A549 (cell line): ENCODE measurements at regions not wholly inside any gene's neighbourhood (a gene's known extent, or its start where the extent isn't known, plus 50 kb on each side); places are given as distances from the start of the nearest gene placed in this dataset.

Experiments used
- ATAC-seq, 2 experiments: fragments of 200-7000 bp in 1 of 2; fragments of >200 bp in 1 of 2; cut with Nextera tagmentation in 1 of 2; cut with Tn5 transposase in 1 of 2; 3 replicates each; pipeline versions ENCODE4 v1.8.0 to v1.9.1; 2018 to 2020; ENCODE audit warnings: mild to moderate bottlenecking in 1 of 2, moderate library complexity in 1 of 2
- CTCF ChIA-PET: fragments of 300-600 bp; sonication (Branson Sonifier 250); formaldehyde crosslinking; extraction: SDS; loops from one replicate; lab custom pipeline; 2021; ENCODE audit warnings: antibody characterized with exemption, inconsistent platforms; lab: Yijun Ruan, JAX
- POLR2A ChIA-PET: fragments of 350-600 bp; formaldehyde crosslinking; extraction: SDS; loops from one replicate; lab custom pipeline; 2021; ENCODE audit warnings: antibody characterized with exemption, inconsistent platforms; lab: Yijun Ruan, JAX
- DNase-seq, 2 experiments: peaks; one replicate each; pipeline versions ENCODE4 v3.0.0 to v3.0.0-alpha.2; 2011 to 2016; ENCODE audit warnings: low read depth in 1 of 2, low spot score in 1 of 2
- FAIRE-seq: peaks from 2 replicates; lab custom pipeline; 2011; peaks lifted over from hg19 to GRCh38; lab: Jason Lieb, UNC
- H3K27ac ChIP-seq, 2 experiments: fragments of >200 bp; sonication (Bioruptor Twin); formaldehyde crosslinking; 3 replicates each; pipeline ENCODE4 v1.5.1; 2016 to 2017
- H3K4me1 ChIP-seq: fragments of >200 bp; sonication (Bioruptor Twin); formaldehyde crosslinking; 3 replicates; pipeline ENCODE4 v1.6.1; 2016
- H3K4me2 ChIP-seq: fragments of >200 bp; sonication (Bioruptor Twin); formaldehyde crosslinking; 3 replicates; pipeline ENCODE4 v1.6.1; 2016
- H3K4me3 ChIP-seq: fragments of >200 bp; sonication (Bioruptor Twin); formaldehyde crosslinking; 3 replicates; pipeline ENCODE4 v1.5.1; 2016
- H3K9me3 ChIP-seq: fragments of >200 bp; sonication (Bioruptor Twin); formaldehyde crosslinking; 3 replicates; pipeline ENCODE4 v1.6.1; 2016
- BHLHE40 ChIP-seq: IDR thresholded peaks from 2 replicates; pipeline ENCODE4 v1.6.1; 2012; ENCODE audit warnings: low read depth, low read length, inconsistent platforms
- CBX2 ChIP-seq: fragments of 200-600 bp; sonication (generic); IDR thresholded peaks from 2 replicates; pipeline ENCODE4 v1.6.1; 2016; ENCODE audit warnings: low read depth, mild to moderate bottlenecking, borderline replicate concordance
- CBX8 ChIP-seq: fragments of 200-600 bp; sonication (generic); IDR thresholded peaks from 2 replicates; pipeline ENCODE4 v1.6.1; 2016
- CEBPB ChIP-seq, 2 experiments: fragments of >200 bp in 1 of 2; sonication (Bioruptor Twin) in 1 of 2; formaldehyde crosslinking in 1 of 2; IDR thresholded peaks; 2 replicates each; pipeline ENCODE4 v1.6.1; 2012 to 2016
- CHD2 ChIP-seq: fragments of 150-350 bp; IDR thresholded peaks from 2 replicates; pipeline ENCODE4 v1.6.1; 2014; ENCODE audit warnings: low read length; ENCODE audit not compliant: partially characterized antibody
- EHMT2 ChIP-seq: fragments of 200-600 bp; sonication (generic); IDR thresholded peaks from 2 replicates; pipeline ENCODE4 v1.6.1; 2016; ENCODE audit warnings: antibody characterized with exemption, low read depth, mild to moderate bottlenecking, moderate library complexity
- EP300 ChIP-seq, 2 experiments: fragments of >200 bp; sonication (Bioruptor Twin); formaldehyde crosslinking; IDR thresholded peaks; 2 replicates in 1 of 2; 3 replicates in 1 of 2; pipeline ENCODE4 v1.6.1; 2016 to 2017
- FOSL2 ChIP-seq, 2 experiments: fragments of 450-650 bp in 1 of 2; fragments of >200 bp in 1 of 2; sonication (Bioruptor Twin) in 1 of 2; formaldehyde crosslinking; IDR thresholded peaks; 2 replicates each; pipeline versions ENCODE4 v1.5.0 to v1.6.1; 2016 to 2020; ENCODE audit warnings: mild to moderate bottlenecking in 1 of 2, moderate library complexity in 1 of 2
- FOXS1 ChIP-seq: fragments of 250-450 bp; sonication (Bioruptor Pico); IDR thresholded peaks from 2 replicates; pipeline ENCODE4 v1.5.0; 2020; ENCODE audit warnings: mild to moderate bottlenecking, moderate library complexity
- GATA3 ChIP-seq: IDR thresholded peaks from 2 replicates; pipeline ENCODE4 v1.6.1; 2012; ENCODE audit warnings: borderline replicate concordance
- HDAC2 ChIP-seq: fragments of 200-600 bp; sonication (generic); IDR thresholded peaks from 2 replicates; pipeline ENCODE4 v1.6.1; 2016
- HOXA7 ChIP-seq: fragments of 250-450 bp; sonication (Bioruptor Pico); IDR thresholded peaks from 2 replicates; pipeline ENCODE4 v1.5.0; 2020; ENCODE audit warnings: mild to moderate bottlenecking, moderate library complexity
- HOXB5 ChIP-seq: fragments of 250-450 bp; sonication (Bioruptor Pico); IDR thresholded peaks from 2 replicates; pipeline ENCODE4 v1.5.0; 2020; ENCODE audit warnings: mild to moderate bottlenecking, moderate library complexity
- JUN ChIP-seq, 2 experiments: fragments of >200 bp; sonication (Bioruptor Twin); formaldehyde crosslinking; IDR thresholded peaks; 2 replicates in 1 of 2; 3 replicates in 1 of 2; pipeline ENCODE4 v1.6.1; 2016 to 2017
- KDM1A ChIP-seq: fragments of 200-600 bp; sonication (generic); IDR thresholded peaks from 2 replicates; pipeline ENCODE4 v1.6.1; 2016; ENCODE audit warnings: low read depth, mild to moderate bottlenecking
- NFE2L2 ChIP-seq: fragments of 150-350 bp; conservative IDR thresholded peaks from 2 replicates; pipeline ENCODE4 v1.6.1; 2014; ENCODE audit warnings: low read length
- PHF8 ChIP-seq: fragments of 200-600 bp; sonication (generic); IDR thresholded peaks from 2 replicates; pipeline ENCODE4 v1.6.1; 2016; ENCODE audit warnings: low read depth, mild to moderate bottlenecking, antibody characterized with exemption, moderate library complexity, borderline replicate concordance
- POLR2A ChIP-seq: IDR thresholded peaks from 2 replicates; pipeline ENCODE4 v1.6.1; 2012; ENCODE audit warnings: mild to moderate bottlenecking, low read length
- POLR2AphosphoS2 ChIP-seq: conservative IDR thresholded peaks from 2 replicates; pipeline ENCODE4 v1.6.1; 2012; ENCODE audit warnings: low read length, improper control_type of control experiment, inconsistent platforms
- RCOR1 ChIP-seq: fragments of 150-350 bp; IDR thresholded peaks from 2 replicates; pipeline ENCODE4 v1.6.1; 2014; ENCODE audit warnings: antibody characterized with exemption, low read length, low read depth
- RFX5 ChIP-seq: fragments of 450-650 bp; IDR thresholded peaks from 2 replicates; pipeline ENCODE4 v1.7.1; 2014; ENCODE audit warnings: antibody characterized with exemption, mild to moderate bottlenecking, moderate library complexity
- SMC3 ChIP-seq: fragments of >200 bp; sonication (Bioruptor Twin); formaldehyde crosslinking; IDR thresholded peaks from 3 replicates; pipeline ENCODE4 v1.6.1; 2018; ENCODE audit warnings: inconsistent platforms
- SREBF2 ChIP-seq: fragments of 450-650 bp; IDR thresholded peaks from 2 replicates; pipeline ENCODE4 v1.6.1; 2014; ENCODE audit warnings: mild to moderate bottlenecking, moderate library complexity
- TFCP2L1 ChIP-seq: fragments of 250-450 bp; sonication (Bioruptor Pico); IDR thresholded peaks from 2 replicates; pipeline ENCODE4 v1.5.0; 2021; ENCODE audit warnings: mild to moderate bottlenecking
- ZFP36 ChIP-seq: fragments of 450-650 bp; IDR thresholded peaks from 2 replicates; pipeline ENCODE4 v1.6.1; 2014; ENCODE audit warnings: borderline replicate concordance; ENCODE audit not compliant: partially characterized antibody
- ZSCAN20 ChIP-seq: fragments of 250-450 bp; sonication (Bioruptor Pico); IDR thresholded peaks from 2 replicates; pipeline ENCODE4 v1.8.0; 2022; ENCODE audit warnings: mild to moderate bottlenecking, moderate library complexity
- WGBS: methylation state at CpG from one replicate; pipeline ENCODE4 v1.1.6; 2017; ENCODE audit errors: missing lambda C conversion rate; 5-methylcytosine and 5-hydroxymethylcytosine counted together
- TF ChIP-seq, protein P1 (sequence below): fragments of >200 bp; sonication (Bioruptor Twin); formaldehyde crosslinking; IDR thresholded peaks from 2 replicates; pipeline ENCODE4 v1.6.1; 2016
- TF ChIP-seq, protein P2 (sequence below): fragments of 250-450 bp; sonication (Bioruptor Pico); IDR thresholded peaks from 2 replicates; pipeline ENCODE4 v1.5.0; 2020; ENCODE audit warnings: low read depth, mild to moderate bottlenecking, moderate library complexity
- TF ChIP-seq, protein P3 (sequence below): IDR thresholded peaks from 2 replicates; pipeline ENCODE4 v1.6.1; 2012
- TF ChIP-seq, protein P4 (sequence below): fragments of >200 bp; sonication (Bioruptor Twin); formaldehyde crosslinking; IDR thresholded peaks from 3 replicates; pipeline ENCODE4 v1.5.1; 2016
- TF ChIP-seq, protein P5 (sequence below): fragments of 200-600 bp; sonication (generic); IDR thresholded peaks from 2 replicates; pipeline ENCODE4 v1.6.1; 2016; ENCODE audit warnings: antibody characterized with exemption, mild to moderate bottlenecking, moderate library complexity

DNA sequence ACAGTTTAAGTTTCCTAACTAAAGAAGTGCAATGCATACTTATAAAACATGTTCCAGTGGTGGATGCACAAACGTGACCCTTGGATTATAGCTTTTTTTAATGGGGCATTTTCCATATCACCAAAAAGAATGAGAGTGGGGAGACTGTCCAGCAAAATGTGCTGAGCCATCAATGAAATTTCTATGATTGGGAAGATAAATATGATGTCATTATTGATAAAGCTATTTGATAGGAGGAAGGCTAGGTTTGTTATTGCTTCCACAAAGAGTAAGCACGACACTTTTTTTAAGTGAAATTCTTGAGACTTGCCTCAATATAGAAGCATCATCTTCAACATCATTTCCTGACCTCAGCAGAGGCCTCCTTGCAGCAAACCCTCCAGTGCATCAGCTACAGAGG is 174.6 kb upstream of the CLEC14A start:
- ChIA-PET CTCF (no interaction called here), POLR2A (no interaction called here)
- no peak overlapping the region for H3K27ac ChIP-seq
- H3K4me3 ChIP-seq: no peak overlapping the region
- TF ChIP-seq, protein P1, sequence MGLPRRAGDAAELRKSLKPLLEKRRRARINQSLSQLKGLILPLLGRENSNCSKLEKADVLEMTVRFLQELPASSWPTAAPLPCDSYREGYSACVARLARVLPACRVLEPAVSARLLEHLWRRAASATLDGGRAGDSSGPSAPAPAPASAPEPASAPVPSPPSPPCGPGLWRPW: no peak
- no peak for TF ChIP-seq EP300 (IDR thresholded peaks at IDR 0.05)
- TF ChIP-seq SREBF2: no peak
- TF ChIP-seq, protein P2, sequence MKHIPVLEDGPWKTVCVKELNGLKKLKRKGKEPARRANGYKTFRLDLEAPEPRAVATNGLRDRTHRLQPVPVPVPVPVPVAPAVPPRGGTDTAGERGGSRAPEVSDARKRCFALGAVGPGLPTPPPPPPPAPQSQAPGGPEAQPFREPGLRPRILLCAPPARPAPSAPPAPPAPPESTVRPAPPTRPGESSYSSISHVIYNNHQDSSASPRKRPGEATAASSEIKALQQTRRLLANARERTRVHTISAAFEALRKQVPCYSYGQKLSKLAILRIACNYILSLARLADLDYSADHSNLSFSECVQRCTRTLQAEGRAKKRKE (CRISPR knock-in tag): no peak
- no peak for TF ChIP-seq ZSCAN20
- no peak for TF ChIP-seq CBX8
- TF ChIP-seq FOXS1 (CRISPR knock-in tag): no peak
- TF ChIP-seq BHLHE40: no peak
- TF ChIP-seq NFE2L2: no peak
- no peak for TF ChIP-seq CEBPB (IDR thresholded peaks at IDR 0.05)
- TF ChIP-seq JUN (IDR thresholded peaks at IDR 0.05): no peak
- no peak for TF ChIP-seq FOSL2 (IDR thresholded peaks at IDR 0.05)
- no peak for TF ChIP-seq FOSL2 (CRISPR knock-in tag; IDR thresholded peaks at IDR 0.05)
- TF ChIP-seq GATA3: no peak
- TF ChIP-seq ZFP36: no peak
- no peak for TF ChIP-seq EHMT2
- TF ChIP-seq SMC3: no peak
- TF ChIP-seq CHD2: no peak
- TF ChIP-seq PHF8: no peak
- TF ChIP-seq HOXB5 (CRISPR knock-in tag): no peak
- TF ChIP-seq, protein P3, sequence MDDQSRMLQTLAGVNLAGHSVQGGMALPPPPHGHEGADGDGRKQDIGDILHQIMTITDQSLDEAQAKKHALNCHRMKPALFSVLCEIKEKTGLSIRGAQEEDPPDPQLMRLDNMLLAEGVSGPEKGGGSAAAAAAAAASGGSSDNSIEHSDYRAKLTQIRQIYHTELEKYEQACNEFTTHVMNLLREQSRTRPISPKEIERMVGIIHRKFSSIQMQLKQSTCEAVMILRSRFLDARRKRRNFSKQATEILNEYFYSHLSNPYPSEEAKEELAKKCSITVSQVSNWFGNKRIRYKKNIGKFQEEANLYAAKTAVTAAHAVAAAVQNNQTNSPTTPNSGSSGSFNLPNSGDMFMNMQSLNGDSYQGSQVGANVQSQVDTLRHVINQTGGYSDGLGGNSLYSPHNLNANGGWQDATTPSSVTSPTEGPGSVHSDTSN: no peak
- no peaks in the 10 kb centered on the region for H3K4me1 ChIP-seq
- DNase-seq: no peak
- no peak for FAIRE-seq
- ATAC-seq: no peak
- 3% methylated on average over 2 of the region's 2 CpGs for WGBS
- H3K4me2 ChIP-seq: no peak overlapping the region
- H3K9me3 ChIP-seq: no peaks in the 10 kb centered on the region

DNA sequence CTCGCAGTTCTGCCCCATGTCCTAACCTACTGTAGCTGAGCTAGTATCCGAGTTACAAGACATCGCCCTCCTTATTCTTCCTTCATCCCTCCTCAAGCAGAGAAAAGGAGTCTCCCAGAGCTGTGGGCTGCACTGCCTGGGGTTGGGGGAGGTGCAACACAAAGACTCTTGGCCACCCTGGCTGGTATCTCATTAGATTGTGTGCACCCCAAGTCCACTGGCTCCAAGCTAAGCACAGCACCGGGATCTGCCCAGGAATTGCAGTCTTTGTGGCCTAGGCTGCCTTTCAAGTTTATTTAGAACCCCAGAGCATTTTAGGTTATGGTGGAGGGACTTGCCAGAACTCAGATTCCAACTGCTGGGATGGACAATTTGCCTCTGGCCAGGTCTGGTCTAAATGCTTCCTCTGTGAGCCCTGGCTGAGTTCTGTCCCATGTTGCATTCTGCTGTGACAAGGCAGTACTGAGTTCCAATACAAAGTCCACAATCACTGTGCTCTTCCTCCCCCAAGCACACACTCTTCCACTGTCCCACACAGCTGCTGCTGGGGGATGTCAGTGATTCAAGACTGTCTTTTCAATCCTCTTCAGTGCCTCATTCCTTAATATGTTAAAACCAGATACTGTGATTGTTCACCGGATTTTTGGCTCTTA is 169.6 kb upstream of the CLEC14A start:
- Histone ChIP-seq H3K27ac (no peak overlapping the region), H3K4me2 (no peak overlapping the region), H3K4me1 (no peaks in the 10 kb centered on the region), H3K4me3 (no peak overlapping the region), H3K9me3 (no peaks in the 10 kb centered on the region; the same call in 2 of the 3 replicates)
- no peak for DNase-seq
- TF ChIP-seq, protein P4, sequence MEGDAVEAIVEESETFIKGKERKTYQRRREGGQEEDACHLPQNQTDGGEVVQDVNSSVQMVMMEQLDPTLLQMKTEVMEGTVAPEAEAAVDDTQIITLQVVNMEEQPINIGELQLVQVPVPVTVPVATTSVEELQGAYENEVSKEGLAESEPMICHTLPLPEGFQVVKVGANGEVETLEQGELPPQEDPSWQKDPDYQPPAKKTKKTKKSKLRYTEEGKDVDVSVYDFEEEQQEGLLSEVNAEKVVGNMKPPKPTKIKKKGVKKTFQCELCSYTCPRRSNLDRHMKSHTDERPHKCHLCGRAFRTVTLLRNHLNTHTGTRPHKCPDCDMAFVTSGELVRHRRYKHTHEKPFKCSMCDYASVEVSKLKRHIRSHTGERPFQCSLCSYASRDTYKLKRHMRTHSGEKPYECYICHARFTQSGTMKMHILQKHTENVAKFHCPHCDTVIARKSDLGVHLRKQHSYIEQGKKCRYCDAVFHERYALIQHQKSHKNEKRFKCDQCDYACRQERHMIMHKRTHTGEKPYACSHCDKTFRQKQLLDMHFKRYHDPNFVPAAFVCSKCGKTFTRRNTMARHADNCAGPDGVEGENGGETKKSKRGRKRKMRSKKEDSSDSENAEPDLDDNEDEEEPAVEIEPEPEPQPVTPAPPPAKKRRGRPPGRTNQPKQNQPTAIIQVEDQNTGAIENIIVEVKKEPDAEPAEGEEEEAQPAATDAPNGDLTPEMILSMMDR: no peak
- TF ChIP-seq RCOR1 (no peak), BHLHE40 (no peak), ZSCAN20 (no peak), CEBPB (IDR thresholded peaks at IDR 0.05) (no peak), GATA3 (no peak), NFE2L2 (no peak), KDM1A (no peak), POLR2AphosphoS2 (no peak), HDAC2 (no peak), HOXA7 (CRISPR knock-in tag) (no peak), POLR2A (no peak), CBX2 (no peak), RFX5 (no peak), SREBF2 (no peak), TFCP2L1 (CRISPR knock-in tag) (no peak)
- TF ChIP-seq, protein P5, sequence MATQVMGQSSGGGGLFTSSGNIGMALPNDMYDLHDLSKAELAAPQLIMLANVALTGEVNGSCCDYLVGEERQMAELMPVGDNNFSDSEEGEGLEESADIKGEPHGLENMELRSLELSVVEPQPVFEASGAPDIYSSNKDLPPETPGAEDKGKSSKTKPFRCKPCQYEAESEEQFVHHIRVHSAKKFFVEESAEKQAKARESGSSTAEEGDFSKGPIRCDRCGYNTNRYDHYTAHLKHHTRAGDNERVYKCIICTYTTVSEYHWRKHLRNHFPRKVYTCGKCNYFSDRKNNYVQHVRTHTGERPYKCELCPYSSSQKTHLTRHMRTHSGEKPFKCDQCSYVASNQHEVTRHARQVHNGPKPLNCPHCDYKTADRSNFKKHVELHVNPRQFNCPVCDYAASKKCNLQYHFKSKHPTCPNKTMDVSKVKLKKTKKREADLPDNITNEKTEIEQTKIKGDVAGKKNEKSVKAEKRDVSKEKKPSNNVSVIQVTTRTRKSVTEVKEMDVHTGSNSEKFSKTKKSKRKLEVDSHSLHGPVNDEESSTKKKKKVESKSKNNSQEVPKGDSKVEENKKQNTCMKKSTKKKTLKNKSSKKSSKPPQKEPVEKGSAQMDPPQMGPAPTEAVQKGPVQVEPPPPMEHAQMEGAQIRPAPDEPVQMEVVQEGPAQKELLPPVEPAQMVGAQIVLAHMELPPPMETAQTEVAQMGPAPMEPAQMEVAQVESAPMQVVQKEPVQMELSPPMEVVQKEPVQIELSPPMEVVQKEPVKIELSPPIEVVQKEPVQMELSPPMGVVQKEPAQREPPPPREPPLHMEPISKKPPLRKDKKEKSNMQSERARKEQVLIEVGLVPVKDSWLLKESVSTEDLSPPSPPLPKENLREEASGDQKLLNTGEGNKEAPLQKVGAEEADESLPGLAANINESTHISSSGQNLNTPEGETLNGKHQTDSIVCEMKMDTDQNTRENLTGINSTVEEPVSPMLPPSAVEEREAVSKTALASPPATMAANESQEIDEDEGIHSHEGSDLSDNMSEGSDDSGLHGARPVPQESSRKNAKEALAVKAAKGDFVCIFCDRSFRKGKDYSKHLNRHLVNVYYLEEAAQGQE: no peak
- FAIRE-seq: no peak
- ATAC-seq: no peak
- 11% methylated on average over 5 of the region's 5 CpGs for WGBS
- ChIA-PET CTCF (no interaction called here), POLR2A (no interaction called here)
